ENCODE measurements at regions not wholly inside any gene's neighbourhood (a gene's known extent, or its start where the extent isn't known, plus 50 kb on each side); places are given as distances from the start of the nearest gene placed in this dataset.
A peak's percentile ranks its signal among the peaks of the same experiment; 100 is the strongest.

DNA sequence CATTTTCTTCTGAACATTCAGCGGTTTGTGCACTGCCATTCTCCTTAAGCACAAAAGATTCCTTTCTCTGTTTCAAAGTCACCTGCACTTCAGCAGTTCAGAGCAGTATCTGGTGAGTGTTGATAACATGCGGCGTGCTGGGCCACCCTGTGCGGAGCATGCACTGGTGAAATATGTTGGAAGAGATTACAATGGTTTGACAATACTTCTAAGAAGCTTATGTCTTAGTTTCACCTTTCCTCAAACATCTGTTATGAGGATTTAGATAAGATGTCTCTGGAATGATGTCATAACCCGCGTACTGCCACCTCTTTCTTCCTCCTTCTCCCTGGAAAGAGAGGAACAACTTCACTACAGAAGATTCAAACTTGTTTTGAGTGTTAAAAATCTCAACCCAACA, 650.3 kb downstream of the AJAP1 start:
- H3K4me3 ChIP-seq = no peak overlapping the region
- TF ChIP-seq, protein P1, sequence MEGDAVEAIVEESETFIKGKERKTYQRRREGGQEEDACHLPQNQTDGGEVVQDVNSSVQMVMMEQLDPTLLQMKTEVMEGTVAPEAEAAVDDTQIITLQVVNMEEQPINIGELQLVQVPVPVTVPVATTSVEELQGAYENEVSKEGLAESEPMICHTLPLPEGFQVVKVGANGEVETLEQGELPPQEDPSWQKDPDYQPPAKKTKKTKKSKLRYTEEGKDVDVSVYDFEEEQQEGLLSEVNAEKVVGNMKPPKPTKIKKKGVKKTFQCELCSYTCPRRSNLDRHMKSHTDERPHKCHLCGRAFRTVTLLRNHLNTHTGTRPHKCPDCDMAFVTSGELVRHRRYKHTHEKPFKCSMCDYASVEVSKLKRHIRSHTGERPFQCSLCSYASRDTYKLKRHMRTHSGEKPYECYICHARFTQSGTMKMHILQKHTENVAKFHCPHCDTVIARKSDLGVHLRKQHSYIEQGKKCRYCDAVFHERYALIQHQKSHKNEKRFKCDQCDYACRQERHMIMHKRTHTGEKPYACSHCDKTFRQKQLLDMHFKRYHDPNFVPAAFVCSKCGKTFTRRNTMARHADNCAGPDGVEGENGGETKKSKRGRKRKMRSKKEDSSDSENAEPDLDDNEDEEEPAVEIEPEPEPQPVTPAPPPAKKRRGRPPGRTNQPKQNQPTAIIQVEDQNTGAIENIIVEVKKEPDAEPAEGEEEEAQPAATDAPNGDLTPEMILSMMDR (IDR thresholded peaks at IDR 0.05) = no peak
- no peak overlapping the region for H3K27ac ChIP-seq
- no peak for DNase-seq (ENCODE audit: low spot score)

DNA sequence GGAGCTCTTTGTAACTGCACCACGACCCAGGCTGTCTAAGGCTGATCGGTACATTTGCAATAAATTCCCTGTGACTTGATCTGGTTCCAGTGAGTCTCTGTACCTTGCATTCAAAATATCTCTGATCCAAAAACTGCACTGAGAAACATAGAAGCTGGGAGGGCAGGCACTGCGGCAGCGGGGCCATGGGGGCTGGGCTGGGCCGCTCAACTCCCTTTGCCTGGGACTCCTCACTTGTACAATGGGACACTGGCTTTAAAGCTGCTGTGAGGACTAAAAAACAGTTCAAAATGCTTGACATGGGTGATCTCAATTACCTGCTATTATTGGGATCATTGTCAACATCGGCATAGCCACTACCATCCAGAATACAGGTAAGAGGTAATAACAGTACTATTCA, 644.0 kb downstream of the AJAP1 start:
- no peak for DNase-seq (ENCODE audit: low spot score)
- TF ChIP-seq, protein P1 (IDR thresholded peaks at IDR 0.05) = no peak
- Histone ChIP-seq H3K27ac (no peak overlapping the region), H3K4me3 (no peak overlapping the region)

DNA sequence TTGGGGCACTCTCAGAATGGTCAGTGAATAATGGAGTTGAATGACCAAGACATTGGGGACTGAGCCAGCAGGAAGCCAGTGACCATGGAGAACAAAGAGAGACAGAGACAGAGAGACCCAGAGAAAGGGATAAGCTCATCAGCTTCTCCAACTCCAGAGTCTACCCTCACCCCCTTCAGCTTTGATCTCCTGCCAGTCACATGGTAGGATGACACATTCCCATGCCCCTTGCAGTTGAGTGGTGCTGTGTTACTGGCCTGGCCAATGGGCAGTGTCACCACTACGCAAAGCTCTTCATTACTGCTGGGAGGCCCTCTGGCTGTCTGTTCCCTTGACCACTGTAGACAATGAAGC, 643.5 kb downstream of the AJAP1 start:
- no peak overlapping the region for H3K4me3 ChIP-seq
- DNase-seq (ENCODE audit: low spot score) = no peak
- no peak overlapping the region for H3K27ac ChIP-seq
- TF ChIP-seq, protein P1 (IDR thresholded peaks at IDR 0.05) = no peak

DNA sequence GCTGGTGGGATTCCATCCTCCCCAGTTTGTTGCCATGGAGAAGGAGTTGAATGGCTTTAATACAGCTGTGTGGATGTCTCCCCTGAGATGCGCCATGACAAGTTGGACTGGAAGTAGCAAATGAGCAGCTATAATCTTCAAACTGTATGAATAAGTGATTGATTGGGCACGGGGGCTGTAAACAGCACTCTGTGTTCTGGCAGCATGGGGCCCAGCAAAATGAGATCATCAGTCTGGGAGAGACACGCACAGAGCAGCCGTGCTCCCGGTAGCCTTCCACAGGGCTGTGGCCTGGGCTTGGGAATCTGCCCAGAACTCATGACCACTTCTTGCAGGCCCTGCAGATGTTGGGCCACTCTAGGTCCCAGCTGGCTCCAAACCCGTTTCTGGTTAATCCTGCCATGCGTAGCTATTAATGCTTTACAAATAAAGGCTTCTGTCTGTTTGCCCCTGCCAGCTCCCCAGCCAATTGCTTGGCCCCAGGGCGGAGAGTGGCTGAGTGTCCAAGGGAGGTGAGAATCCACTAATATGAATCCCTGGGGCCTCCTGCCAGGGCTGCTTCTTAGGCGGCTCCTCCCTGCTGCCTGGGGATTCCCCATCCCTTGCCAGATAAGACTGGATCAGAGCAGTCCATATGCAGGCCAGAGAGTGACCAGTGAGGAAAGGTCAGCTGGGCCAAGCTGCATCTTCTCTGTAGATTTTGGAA, 642.9 kb downstream of the AJAP1 start:
- DNase-seq (ENCODE audit: low spot score) = peak; percentile 21
- TF ChIP-seq, protein P1 (IDR thresholded peaks at IDR 0.05) = no peak
- no peak overlapping the region for H3K4me3 ChIP-seq
- no peak overlapping the region for H3K27ac ChIP-seq

DNA sequence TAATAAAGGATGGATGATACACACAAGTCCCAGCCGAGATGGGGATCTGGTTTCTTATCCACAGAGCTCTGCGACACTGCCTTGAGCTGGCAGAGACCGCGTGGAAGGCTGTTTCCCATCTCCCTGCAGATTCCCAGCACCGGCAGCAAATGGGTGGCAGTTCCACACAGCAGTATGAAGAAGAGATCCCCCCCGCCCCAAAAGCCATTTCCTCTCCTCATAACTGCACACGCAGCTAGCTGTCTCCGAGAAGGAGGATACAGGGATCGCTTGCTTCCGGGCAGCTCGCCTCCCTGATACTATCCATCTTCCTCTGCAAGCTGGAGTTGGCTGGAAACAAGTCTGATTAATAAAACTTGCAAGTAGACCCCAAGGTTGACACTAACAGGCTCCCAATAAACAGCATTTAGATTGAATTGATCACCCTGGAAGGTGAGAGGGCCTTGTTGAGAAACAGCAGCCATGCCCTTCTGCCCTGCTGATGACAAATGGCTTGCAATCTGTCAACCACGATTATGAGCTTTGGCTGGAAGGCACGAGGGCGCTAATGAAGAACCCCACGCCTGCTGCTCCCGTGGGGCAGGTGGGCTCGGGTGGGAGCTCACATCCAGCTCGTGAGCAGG, 642.3 kb downstream of the AJAP1 start:
- no peak overlapping the region for H3K4me3 ChIP-seq
- DNase-seq (ENCODE audit: low spot score) = no peak
- TF ChIP-seq, protein P1 (IDR thresholded peaks at IDR 0.05) = no peak
- H3K27ac ChIP-seq = no peak overlapping the region

DNA sequence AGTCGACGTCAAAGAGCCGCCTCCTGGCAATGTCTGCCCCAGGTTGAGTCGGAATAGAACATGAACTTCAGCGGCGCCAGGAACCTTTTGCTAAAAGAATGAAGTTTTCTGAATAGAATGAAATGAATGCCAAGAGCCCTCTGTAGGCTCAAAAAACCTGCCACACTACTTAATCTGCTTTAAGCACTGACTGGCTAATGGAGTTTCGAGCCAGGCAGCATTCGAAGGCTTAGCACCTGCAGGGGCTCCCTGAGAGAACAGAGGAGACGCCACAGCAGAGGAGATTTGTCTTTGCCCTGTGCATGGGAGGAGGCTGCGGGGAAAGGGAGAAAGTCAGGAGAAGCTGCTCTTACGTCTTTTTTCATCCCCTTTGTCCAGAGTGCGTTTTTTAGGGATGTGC, 641.7 kb downstream of the AJAP1 start:
- H3K4me3 ChIP-seq = no peak overlapping the region
- H3K27ac ChIP-seq = no peak overlapping the region
- TF ChIP-seq, protein P1 (IDR thresholded peaks at IDR 0.05) = no peak
- no peak for DNase-seq (ENCODE audit: low spot score)

DNA sequence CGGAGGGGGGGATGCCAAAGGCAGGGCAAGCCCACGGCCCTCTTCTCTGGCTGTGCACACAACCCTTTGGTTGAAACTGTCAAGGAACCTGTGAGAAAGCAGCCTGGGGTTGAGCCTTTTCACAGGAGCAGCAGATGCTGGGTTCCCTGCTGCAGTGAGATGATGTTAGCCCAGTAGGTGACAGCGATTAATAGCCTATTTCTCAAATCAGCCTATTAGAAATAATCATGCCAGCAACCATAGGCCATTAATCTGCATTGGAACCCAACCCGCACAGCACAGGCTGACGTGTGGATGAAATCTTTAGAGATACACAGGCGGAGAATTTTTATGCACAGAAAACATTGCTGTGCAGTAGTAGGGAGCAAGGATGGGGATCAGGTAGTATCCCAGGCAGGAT, 637.5 kb downstream of the AJAP1 start:
- Histone ChIP-seq H3K27ac (no peak overlapping the region), H3K4me3 (no peak overlapping the region)
- TF ChIP-seq, protein P1 (IDR thresholded peaks at IDR 0.05) = no peak
- DNase-seq (ENCODE audit: low spot score) = no peak
